HUES6 (cell line): ENCODE measurements at regions not wholly inside any gene's neighbourhood (a gene's known extent, or its start where the extent isn't known, plus 50 kb on each side); places are given as distances from the start of the nearest gene placed in this dataset.

Experiments
- H3K27ac ChIP-seq: 2 replicates; pipeline ENCODE4 v1.7.0; 2013; ENCODE audit warnings: low read depth, mild to moderate bottlenecking, low read length, inconsistent platforms
- H3K27me3 ChIP-seq: 2 replicates; pipeline ENCODE4 v1.6.1; 2013; ENCODE audit warnings: low read length; ENCODE audit not compliant: control insufficient read depth, insufficient read depth
- H3K36me3 ChIP-seq: 2 replicates; pipeline ENCODE4 v1.6.1; 2013; ENCODE audit warnings: low read length; ENCODE audit not compliant: control insufficient read depth, insufficient read depth
- H3K4me1 ChIP-seq: 2 replicates; pipeline ENCODE4 v1.6.1; 2013; ENCODE audit warnings: low read length; ENCODE audit not compliant: control insufficient read depth, insufficient read depth
- H3K4me3 ChIP-seq: 2 replicates; pipeline ENCODE4 v1.5.1; 2013; ENCODE audit warnings: low read depth, low read length
- H3K9ac ChIP-seq: one replicate; pipeline ENCODE4 v1.6.1; 2013; ENCODE audit warnings: mild to moderate bottlenecking, low read length
- H3K9me3 ChIP-seq: 2 replicates; pipeline ENCODE4 v1.6.1; 2013; ENCODE audit warnings: low read depth, low read length; ENCODE audit not compliant: control insufficient read depth, insufficient read depth

DNA sequence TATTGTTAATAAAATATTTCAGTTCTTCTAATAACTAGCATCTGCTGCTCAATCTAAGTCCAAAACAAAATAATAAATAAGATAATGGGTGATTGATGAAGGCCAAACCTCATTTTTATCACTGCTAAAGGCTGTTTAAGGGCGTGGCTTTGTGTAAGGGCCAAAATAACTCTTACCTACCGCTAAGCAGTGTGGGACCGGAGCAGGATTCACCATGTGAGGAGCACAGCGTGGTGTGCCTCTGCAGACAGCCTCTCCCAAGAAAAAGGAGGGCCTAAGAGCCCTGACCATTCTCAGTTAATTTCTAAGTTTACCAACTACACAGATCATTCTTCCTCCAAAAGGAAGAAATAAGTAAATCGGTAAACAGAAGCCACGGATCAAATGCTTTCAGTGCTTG, 353.7 kb downstream of the ARL6IP6 start:
- Histone ChIP-seq H3K9me3 (no peaks in the 10 kb centered on the region), H3K9ac (no peak overlapping the region), H3K36me3 (no peaks in the 10 kb centered on the region), H3K4me3 (no peak overlapping the region), H3K27ac (no peak overlapping the region), H3K4me1 (0 out of 2 replicates have a peak, but pooled peaks cover 2% of the 10 kb centered on the region), H3K27me3 (no peaks in the 10 kb centered on the region)

DNA sequence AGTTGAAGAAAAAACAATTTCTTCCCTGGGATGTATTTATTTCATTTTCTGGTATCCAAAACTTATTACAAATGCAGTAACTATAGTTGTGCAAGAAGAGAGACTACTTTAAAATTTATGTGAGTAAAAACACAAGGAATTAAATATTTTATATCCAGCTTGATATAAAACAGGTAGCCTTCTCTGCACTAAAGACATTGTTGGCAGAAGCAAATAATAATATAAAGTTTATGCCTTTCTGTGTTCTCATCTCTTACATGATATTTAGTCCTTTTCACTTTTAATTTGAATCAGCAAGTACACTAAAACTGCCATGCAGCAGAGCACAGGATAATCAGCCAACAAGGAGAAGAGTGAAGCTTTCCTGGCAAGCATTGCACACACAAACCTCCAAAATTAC, 352.7 kb downstream of the ARL6IP6 start:
- Histone ChIP-seq H3K9me3 (no peaks in the 10 kb centered on the region), H3K27ac (no peak overlapping the region), H3K4me1 (0 out of 2 replicates have a peak, but pooled peaks cover 2% of the 10 kb centered on the region), H3K27me3 (no peaks in the 10 kb centered on the region), H3K9ac (no peak overlapping the region), H3K36me3 (no peaks in the 10 kb centered on the region), H3K4me3 (no peak overlapping the region)

DNA sequence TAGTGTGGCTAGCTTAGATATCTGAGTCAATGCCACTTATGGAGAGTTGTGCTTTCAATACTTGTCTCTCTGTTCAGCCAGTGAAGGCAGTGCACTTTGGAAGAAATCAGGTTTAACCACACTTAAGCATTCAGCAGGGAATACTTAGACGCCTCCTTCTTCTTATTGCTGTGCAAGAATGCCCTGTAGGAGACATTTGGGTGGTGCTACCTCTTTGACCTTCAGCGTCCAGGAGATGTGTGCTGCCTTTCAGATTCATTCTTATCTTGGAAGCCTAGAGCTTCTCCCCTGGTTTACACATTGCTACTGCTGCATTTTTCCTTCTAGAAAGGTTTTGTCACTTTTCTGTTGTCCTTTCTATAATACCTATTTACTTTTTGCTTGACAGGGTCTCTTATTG, 350.5 kb downstream of the ARL6IP6 start:
- Histone ChIP-seq H3K9me3 (no peaks in the 10 kb centered on the region), H3K27ac (no peak overlapping the region), H3K27me3 (no peaks in the 10 kb centered on the region), H3K4me1 (0 out of 2 replicates have a peak, but pooled peaks cover 2% of the 10 kb centered on the region), H3K36me3 (no peaks in the 10 kb centered on the region), H3K4me3 (no peak overlapping the region), H3K9ac (no peak overlapping the region)

DNA sequence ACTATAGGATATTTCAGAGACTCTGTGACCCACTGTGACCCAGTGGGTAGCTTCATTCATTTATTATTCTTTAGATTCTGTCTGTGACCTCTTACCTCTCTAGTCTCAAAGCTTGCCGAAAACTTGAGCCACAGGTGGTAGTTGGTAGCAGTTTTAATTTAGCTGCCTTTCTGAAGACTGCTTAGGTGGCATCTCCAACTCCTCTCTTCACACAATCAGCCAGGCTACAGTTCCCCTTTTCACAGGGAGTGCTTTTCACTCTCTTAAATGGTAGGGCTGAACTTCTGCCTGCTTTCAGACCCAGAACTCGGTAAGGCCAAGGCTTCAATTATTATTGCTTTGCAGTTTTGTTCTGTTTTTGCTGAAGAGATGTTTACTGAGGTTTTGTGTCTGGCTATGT, 349.6 kb downstream of the ARL6IP6 start:
- Histone ChIP-seq H3K36me3 (no peaks in the 10 kb centered on the region), H3K9ac (no peak overlapping the region), H3K27ac (no peak overlapping the region), H3K27me3 (no peaks in the 10 kb centered on the region), H3K4me1 (0 out of 2 replicates have a peak, but pooled peaks cover 2% of the 10 kb centered on the region), H3K4me3 (no peak overlapping the region), H3K9me3 (no peaks in the 10 kb centered on the region)

DNA sequence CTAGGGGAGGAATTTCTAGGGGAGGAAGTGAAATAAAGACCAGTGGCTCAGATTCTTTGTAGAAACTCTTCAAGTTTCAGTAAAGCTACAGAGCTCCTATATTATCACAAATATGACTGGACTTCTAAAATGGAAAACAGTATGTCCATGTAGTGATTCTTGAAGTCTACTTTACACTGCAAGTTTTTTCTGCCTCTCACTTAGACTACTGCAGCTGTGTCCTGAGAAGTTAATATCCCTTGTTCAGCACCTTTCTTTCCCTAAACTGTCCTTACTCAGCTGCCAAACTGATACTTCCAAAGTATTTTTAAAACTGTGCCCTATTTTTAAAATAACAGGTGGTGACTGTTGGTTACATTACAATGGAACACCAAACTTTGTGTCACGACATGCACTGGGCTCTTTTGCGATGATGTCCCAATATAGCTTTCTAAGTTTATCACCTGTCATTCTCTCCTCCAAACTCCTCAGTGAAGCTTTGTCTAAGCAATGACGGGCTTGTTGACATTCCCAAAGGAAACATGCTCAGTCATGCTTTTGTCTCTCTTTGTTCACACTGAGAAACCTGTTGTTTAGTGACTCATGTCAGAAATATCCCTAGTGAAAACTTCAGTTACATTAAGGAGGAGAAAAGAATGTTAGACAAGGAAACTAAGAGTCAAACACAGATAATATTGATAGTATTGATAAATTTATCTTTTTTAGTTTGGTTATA, 341.1 kb downstream of the ARL6IP6 start:
- Histone ChIP-seq H3K36me3 (no peaks in the 10 kb centered on the region), H3K4me1 (peaks cover 35% of the 10 kb centered on the region), H3K4me3 (no peak overlapping the region), H3K9me3 (no peaks in the 10 kb centered on the region), H3K27ac (peak overlapping the region; percentile 42; the same call in 1 of the 2 replicates), H3K27me3 (no peaks in the 10 kb centered on the region), H3K9ac (peak overlapping the region; percentile 38)

DNA sequence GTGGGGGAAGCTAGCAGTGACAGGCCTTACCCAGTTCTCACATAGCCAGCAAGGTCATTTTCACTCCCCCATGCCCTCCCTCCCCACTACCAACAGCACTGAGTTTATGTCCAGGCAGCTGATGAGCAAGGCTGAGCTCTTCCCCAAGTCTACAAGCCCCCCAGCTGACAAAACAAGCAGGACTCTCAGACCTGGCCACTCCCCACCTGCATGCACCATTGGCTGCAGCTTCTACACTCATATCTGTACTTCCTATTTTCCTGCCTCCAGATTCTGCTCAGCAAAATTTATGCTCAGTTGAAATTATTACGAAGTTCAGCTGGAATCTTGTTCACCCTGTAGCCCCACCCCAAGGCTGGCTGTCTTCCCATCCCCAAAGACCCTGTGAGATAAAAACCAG, 339.3 kb downstream of the ARL6IP6 start:
- no peak overlapping the region for H3K4me3 ChIP-seq
- H3K4me1 ChIP-seq = peaks cover 40% of the 10 kb centered on the region
- no peak overlapping the region for H3K9ac ChIP-seq
- no peak overlapping the region for H3K27ac ChIP-seq
- no peaks in the 10 kb centered on the region for H3K9me3 ChIP-seq
- no peaks in the 10 kb centered on the region for H3K27me3 ChIP-seq
- no peaks in the 10 kb centered on the region for H3K36me3 ChIP-seq

GRCh38 chr2:153055182-153055581, 336.8 kb downstream of the ARL6IP6 start:
- no peak overlapping the region for H3K27ac ChIP-seq
- no peaks in the 10 kb centered on the region for H3K36me3 ChIP-seq
- no peak overlapping the region for H3K9ac ChIP-seq
- H3K27me3 ChIP-seq = no peaks in the 10 kb centered on the region
- H3K9me3 ChIP-seq = no peaks in the 10 kb centered on the region
- H3K4me1 ChIP-seq = peaks cover 35% of the 10 kb centered on the region
- no peak overlapping the region for H3K4me3 ChIP-seq

DNA sequence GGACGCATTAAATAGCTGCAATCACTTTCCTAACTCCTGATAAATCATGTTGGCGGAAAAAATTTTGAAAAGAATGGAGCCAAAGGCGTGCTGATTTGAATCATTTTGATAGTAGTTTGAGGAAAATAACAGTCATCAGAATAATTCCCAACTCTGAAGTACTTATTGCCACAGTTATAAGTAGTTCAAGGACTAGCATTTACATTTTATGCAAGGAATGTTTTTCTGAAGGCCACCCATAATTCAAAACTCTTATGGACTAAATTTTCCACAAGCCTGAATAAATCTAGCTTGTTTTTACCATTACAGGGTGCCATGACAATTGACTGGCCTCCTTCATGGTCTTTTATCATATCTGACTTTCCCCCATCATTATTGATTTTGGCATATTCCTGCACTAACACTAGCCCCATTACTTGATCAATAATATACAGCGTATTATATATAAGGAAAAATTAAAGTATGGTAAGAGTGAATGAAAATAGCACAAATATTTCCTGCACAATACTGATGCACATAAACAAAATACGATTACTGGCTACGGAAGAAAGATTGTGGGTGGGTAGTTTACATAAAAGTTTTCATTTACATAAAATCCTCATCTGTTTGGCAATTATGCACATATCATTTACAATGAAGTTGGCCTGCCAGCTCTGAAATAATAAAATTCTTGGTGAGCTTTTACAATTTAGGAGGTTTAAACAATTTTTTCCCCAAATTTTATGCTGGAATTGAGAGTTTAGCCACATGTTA, 334.6 kb downstream of the ARL6IP6 start:
- Histone ChIP-seq H3K9ac (no peak overlapping the region), H3K4me3 (no peak overlapping the region), H3K27ac (no peak overlapping the region), H3K9me3 (no peaks in the 10 kb centered on the region), H3K27me3 (no peaks in the 10 kb centered on the region), H3K4me1 (peaks cover 15% of the 10 kb centered on the region; the same call in 1 of the 2 replicates), H3K36me3 (no peaks in the 10 kb centered on the region)

DNA sequence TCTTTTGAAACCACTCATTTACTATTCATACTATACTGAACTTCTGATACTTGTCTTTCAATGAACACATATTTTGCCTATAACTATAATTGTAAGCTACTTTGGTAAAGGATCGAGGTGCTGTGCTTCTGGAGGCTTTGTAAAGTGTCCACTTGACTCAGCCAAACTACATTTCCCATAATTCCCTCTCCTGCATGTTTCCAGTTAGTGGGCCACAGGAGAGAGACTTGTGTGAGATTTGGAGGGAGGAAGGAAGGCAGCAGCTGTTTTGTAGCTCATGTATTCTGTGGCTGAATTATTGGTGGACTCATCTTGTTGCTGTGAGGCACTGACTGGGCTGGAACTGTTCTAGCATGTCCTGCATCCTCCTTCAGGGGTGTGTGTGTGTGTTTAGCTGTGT, 328.8 kb downstream of the ARL6IP6 start:
- Histone ChIP-seq H3K4me3 (no peak overlapping the region), H3K9me3 (no peaks in the 10 kb centered on the region), H3K27ac (no peak overlapping the region), H3K27me3 (no peaks in the 10 kb centered on the region), H3K4me1 (no peaks in the 10 kb centered on the region), H3K9ac (no peak overlapping the region), H3K36me3 (no peaks in the 10 kb centered on the region)

- no peaks in the 10 kb centered on the region for H3K4me1 ChIP-seq
- H3K27ac ChIP-seq = no peak overlapping the region
- H3K9ac ChIP-seq = no peak overlapping the region
- no peaks in the 10 kb centered on the region for H3K9me3 ChIP-seq
- H3K36me3 ChIP-seq = no peaks in the 10 kb centered on the region
- no peak overlapping the region for H3K4me3 ChIP-seq
- H3K27me3 ChIP-seq = no peaks in the 10 kb centered on the region
Observed at GRCh38 chr2:153043385-153043784, 325.0 kb downstream of the ARL6IP6 start.

DNA sequence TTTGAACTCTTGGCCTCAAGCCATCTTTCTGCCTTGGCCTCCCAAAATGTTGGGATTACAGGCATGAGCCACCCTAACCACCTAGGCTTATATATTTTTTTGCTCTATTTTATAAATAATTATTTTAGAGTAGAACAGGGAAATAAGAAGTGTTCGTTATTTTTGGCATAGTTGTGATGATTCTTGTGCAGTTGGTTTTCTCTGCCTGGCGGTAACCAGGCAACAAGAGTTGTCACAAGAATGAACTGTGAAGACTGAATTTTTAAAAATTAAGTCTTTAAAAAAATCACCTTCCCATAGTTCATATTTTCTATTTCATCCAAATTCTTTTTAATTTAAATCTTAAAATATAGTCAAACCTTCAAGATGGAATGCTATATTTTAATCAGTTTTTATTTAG, 310.2 kb downstream of the ARL6IP6 start:
- Histone ChIP-seq H3K36me3 (no peaks in the 10 kb centered on the region), H3K9ac (no peak overlapping the region), H3K4me1 (no peaks in the 10 kb centered on the region), H3K9me3 (no peaks in the 10 kb centered on the region), H3K27ac (no peak overlapping the region), H3K4me3 (no peak overlapping the region), H3K27me3 (no peaks in the 10 kb centered on the region)
